KMS-11 (cell line): ENCODE measurements at regions not wholly inside any gene's neighbourhood (a gene's known extent, or its start where the extent isn't known, plus 50 kb on each side); places are given as distances from the start of the nearest gene placed in this dataset.
"Not testable (repeated sequence)": the region's sequence is repeated elsewhere in the genome, so short reads cannot be mapped to it uniquely, and the experiment has no call there.

ENCODE experiments used
- H2AFZ ChIP-seq: fragments of 200-600 bp; sonication (generic); 2 replicates; pipeline ENCODE4 v1.6.1; 2016; ENCODE audit warnings: antibody characterized with exemption, mixed run types, low read depth
- H3K27ac ChIP-seq: fragments of 200-600 bp; sonication (generic); 2 replicates; pipeline ENCODE4 v1.6.1; 2016; ENCODE audit warnings: mild to moderate bottlenecking, mixed run types
- H3K27me3 ChIP-seq: fragments of 200-600 bp; sonication (generic); 2 replicates; pipeline ENCODE4 v1.6.1; 2017; ENCODE audit warnings: mild to moderate bottlenecking, low read depth, mixed run types, moderate library complexity; ENCODE audit not compliant: insufficient read depth
- H3K36me3 ChIP-seq: fragments of 200-600 bp; sonication (generic); 2 replicates; pipeline ENCODE4 v1.6.1; 2017; ENCODE audit warnings: mild to moderate bottlenecking, mixed run types; ENCODE audit not compliant: insufficient read depth
- H3K4me1 ChIP-seq: fragments of 200-600 bp; sonication (generic); 2 replicates; pipeline ENCODE4 v1.6.1; 2016; ENCODE audit warnings: mild to moderate bottlenecking, low read depth, mixed run types; ENCODE audit not compliant: poor library complexity, severe bottlenecking
- H3K4me2 ChIP-seq: fragments of 200-600 bp; sonication (generic); 2 replicates; pipeline ENCODE4 v1.7.0; 2016; ENCODE audit warnings: mild to moderate bottlenecking, mixed run types
- H3K4me3 ChIP-seq: fragments of 200-600 bp; sonication (generic); IDR thresholded peaks from 2 replicates; pipeline ENCODE4 v1.6.1; 2017; ENCODE audit warnings: low read depth, low read length, mixed read lengths; ENCODE audit not compliant: insufficient read depth
- H3K79me2 ChIP-seq: fragments of 200-600 bp; sonication (generic); 2 replicates; pipeline ENCODE4 v1.6.1; 2016; ENCODE audit warnings: low read depth, mixed run types; ENCODE audit not compliant: insufficient read depth
- H3K9ac ChIP-seq: fragments of 200-600 bp; sonication (generic); 2 replicates; pipeline ENCODE4 v1.6.1; 2016; ENCODE audit warnings: mild to moderate bottlenecking, mixed run types
- H4K20me1 ChIP-seq: fragments of 200-600 bp; sonication (generic); 2 replicates; pipeline ENCODE4 v1.6.1; 2016; ENCODE audit warnings: mild to moderate bottlenecking, mixed run types; ENCODE audit not compliant: insufficient read depth
- TF ChIP-seq, protein P1 (sequence below): fragments of 200-600 bp; sonication (generic); conservative IDR thresholded peaks from 2 replicates; pipeline ENCODE4 v1.6.1; 2017; ENCODE audit warnings: low read depth, mild to moderate bottlenecking, antibody characterized with exemption, low read length, moderate library complexity, mixed read lengths

DNA sequence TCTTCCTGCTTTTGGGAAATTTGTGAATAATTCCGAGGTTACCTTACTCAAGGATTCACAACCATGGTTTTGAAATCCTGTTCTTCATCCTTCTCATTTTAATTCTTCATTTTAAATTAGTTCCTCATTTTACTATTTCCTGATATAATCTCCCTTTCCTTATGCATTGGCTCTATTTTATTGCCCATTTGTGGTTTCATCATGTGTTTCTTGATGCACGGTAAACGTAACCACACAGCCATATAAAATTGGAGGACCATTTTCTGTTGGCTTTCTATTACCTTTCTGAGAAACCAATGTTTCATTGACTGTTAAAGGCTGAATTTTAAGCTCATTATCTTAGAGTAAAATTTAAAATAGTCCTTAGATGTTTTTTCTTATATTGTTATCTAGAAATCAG lies 100.3 kb upstream of the NDST4 start:
- H3K9ac ChIP-seq: no peak overlapping the region
- H3K27me3 ChIP-seq: no peaks in the 10 kb centered on the region
- H3K79me2 ChIP-seq: no peaks in the 10 kb centered on the region
- H2AFZ ChIP-seq: no peak overlapping the region
- H3K4me1 ChIP-seq: no peaks in the 10 kb centered on the region
- no peak overlapping the region for H3K4me2 ChIP-seq
- no peak overlapping the region for H3K27ac ChIP-seq
- TF ChIP-seq, protein P1, sequence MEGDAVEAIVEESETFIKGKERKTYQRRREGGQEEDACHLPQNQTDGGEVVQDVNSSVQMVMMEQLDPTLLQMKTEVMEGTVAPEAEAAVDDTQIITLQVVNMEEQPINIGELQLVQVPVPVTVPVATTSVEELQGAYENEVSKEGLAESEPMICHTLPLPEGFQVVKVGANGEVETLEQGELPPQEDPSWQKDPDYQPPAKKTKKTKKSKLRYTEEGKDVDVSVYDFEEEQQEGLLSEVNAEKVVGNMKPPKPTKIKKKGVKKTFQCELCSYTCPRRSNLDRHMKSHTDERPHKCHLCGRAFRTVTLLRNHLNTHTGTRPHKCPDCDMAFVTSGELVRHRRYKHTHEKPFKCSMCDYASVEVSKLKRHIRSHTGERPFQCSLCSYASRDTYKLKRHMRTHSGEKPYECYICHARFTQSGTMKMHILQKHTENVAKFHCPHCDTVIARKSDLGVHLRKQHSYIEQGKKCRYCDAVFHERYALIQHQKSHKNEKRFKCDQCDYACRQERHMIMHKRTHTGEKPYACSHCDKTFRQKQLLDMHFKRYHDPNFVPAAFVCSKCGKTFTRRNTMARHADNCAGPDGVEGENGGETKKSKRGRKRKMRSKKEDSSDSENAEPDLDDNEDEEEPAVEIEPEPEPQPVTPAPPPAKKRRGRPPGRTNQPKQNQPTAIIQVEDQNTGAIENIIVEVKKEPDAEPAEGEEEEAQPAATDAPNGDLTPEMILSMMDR: no peak
- no peak overlapping the region for H3K4me3 ChIP-seq
- H3K36me3 ChIP-seq: no peaks in the 10 kb centered on the region
- no peaks in the 10 kb centered on the region for H4K20me1 ChIP-seq

DNA sequence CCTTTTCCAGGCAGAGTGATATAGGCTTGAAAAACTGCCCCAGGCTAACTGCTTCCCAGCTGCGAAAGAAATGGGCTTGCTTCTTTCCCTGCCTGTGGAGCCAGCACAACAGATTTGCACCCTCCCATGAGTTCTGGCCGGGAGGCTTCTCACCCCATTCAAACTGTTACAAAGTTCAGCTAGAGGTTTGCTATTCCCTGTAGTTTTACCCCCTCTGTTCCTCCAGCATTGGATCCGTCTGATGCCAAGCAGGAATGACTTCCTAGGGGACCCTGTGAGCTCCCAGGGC lies 87.6 kb upstream of the NDST4 start:
- TF ChIP-seq, protein P1: no peak
- no peaks in the 10 kb centered on the region for H3K27me3 ChIP-seq
- H3K4me1 ChIP-seq: no peaks in the 10 kb centered on the region
- no peak overlapping the region for H3K4me3 ChIP-seq
- no peaks in the 10 kb centered on the region for H4K20me1 ChIP-seq
- H3K27ac ChIP-seq: no peak overlapping the region
- H3K79me2 ChIP-seq: no peaks in the 10 kb centered on the region
- H3K36me3 ChIP-seq: no peaks in the 10 kb centered on the region
- H3K4me2 ChIP-seq: no peak overlapping the region
- H3K9ac ChIP-seq: no peak overlapping the region
- no peak overlapping the region for H2AFZ ChIP-seq

DNA sequence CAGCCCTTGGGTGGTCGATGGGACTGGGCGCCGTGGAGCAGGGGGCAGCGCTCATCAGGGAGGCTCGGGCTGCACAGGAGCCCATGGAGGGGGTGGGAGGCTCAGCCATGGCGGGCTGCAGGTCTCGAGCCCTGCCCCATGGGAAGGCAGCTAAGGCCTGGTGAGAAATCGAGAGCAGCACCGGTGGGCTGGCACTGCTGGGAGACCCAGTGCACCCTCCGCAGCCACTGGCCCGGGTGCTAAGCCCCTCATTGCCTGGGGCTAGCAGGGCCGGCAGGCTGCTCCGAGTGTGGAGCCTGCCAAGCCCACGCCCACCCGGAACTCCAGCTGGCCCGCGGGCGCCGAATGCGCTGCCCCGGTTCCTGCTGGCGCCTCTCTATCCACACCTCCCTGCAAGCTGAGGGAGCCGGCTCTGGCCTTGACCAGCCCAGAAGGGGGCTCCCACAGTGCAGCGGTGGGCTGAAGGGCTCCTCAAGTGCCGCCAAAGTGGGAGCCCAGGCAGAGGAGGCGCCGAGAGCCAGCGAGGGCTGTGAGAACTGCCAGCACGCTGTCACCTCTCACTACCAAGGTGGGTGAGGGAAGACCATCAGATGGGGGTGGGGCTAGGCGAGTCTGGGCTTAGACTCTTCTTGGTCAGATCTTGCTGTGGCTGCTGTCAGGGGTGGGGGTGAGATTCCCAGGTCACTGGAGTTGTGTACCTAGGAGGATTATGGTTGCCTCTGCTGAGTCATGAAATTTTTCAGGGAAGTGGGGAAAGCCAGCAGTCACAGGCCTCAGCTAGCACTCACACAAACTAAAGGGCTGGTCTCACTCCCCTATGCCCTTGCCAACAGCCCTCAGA lies 87.0 kb upstream of the NDST4 start:
- not testable (repeated sequence) for H2AFZ ChIP-seq, H3K79me2 ChIP-seq, H3K9ac ChIP-seq, H3K27me3 ChIP-seq, H4K20me1 ChIP-seq, H3K4me1 ChIP-seq, H3K36me3 ChIP-seq, H3K4me2 ChIP-seq, H3K4me3 ChIP-seq, H3K27ac ChIP-seq

DNA sequence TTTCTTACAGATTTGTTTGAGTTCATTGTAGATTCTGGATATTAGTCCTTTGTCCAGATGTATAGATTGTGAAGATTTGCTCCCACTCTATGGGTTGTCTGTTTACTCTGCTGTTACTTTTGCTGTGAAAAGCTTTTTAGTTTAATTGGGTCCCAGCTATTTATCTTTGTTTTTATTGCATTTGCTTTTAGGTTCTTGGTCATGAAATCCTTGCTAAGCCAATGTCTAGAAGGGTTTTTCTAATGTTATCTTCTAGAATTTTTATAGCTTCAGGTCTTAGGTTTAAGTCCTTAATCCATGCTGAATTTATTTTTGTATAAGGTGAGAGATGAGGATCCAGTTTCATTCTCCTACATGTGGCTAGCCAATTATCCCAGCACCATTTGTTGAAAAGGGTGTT lies 81.2 kb upstream of the NDST4 start:
- not testable (repeated sequence) for H3K9ac ChIP-seq, H2AFZ ChIP-seq, H3K27ac ChIP-seq, H3K4me3 ChIP-seq, H3K79me2 ChIP-seq, H3K36me3 ChIP-seq, H3K27me3 ChIP-seq, H4K20me1 ChIP-seq, H3K4me2 ChIP-seq, H3K4me1 ChIP-seq

DNA sequence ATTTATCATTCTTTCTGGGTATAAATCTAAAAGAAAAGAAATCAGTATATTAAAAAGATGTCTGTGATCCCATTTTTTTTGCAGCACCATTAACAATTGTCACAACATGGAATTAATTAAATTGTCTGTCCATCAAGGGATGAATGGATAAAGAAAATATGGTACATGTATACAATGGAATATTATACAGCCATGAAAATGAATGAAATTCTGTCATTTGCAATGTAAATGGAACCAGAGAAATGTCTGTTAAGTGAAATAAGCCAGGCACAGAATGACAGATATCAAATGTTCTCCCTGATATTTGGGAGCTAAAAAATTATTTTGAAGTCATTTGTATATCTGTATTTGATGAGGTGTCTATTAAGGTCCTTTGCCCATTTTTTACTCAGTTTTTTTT lies 77.1 kb upstream of the NDST4 start:
- no peaks in the 10 kb centered on the region for H3K79me2 ChIP-seq
- no peaks in the 10 kb centered on the region for H3K36me3 ChIP-seq
- no peaks in the 10 kb centered on the region for H4K20me1 ChIP-seq
- no peak overlapping the region for H3K27ac ChIP-seq
- no peak overlapping the region for H3K9ac ChIP-seq
- H3K4me1 ChIP-seq: no peaks in the 10 kb centered on the region
- TF ChIP-seq, protein P1: no peak
- no peaks in the 10 kb centered on the region for H3K27me3 ChIP-seq
- no peak overlapping the region for H2AFZ ChIP-seq
- no peak overlapping the region for H3K4me3 ChIP-seq
- H3K4me2 ChIP-seq: no peak overlapping the region
